Cerebellar cortex (tissue), 1 donor: ENCODE measurements at regions not wholly inside any gene's neighbourhood (a gene's known extent, or its start where the extent isn't known, plus 50 kb on each side); places are given as distances from the start of the nearest gene placed in this dataset.

ENCODE experiments used
- DNase-seq: peaks from one replicate; pipeline ENCODE4 v3.0.0-alpha.2; 2015; ENCODE audit warnings: low spot score

- no peak for DNase-seq
Observed at GRCh38 chr10:4022473-4022872, 237.5 kb upstream of the KLF6 start.

- DNase-seq: no peak
Observed at GRCh38 chr10:4020631-4021030, 235.6 kb upstream of the KLF6 start.

GRCh38 chr10:4018054-4018511 lies 233.1 kb upstream of the KLF6 start:
- DNase-seq: no peak

- DNase-seq: no peak
Observed at GRCh38 chr10:4017336-4017735, 232.3 kb upstream of the KLF6 start.

GRCh38 chr10:4016214-4016740 lies 231.3 kb upstream of the KLF6 start:
- no peak for DNase-seq

- no peak for DNase-seq
Observed at GRCh38 chr10:4013651-4014121, 228.7 kb upstream of the KLF6 start.

GRCh38 chr10:4012848-4013247 lies 227.8 kb upstream of the KLF6 start:
- DNase-seq: no peak

- DNase-seq: no peak
Observed at GRCh38 chr10:4011136-4011812, 226.3 kb upstream of the KLF6 start.

- DNase-seq: no peak
Observed at GRCh38 chr10:4008676-4009382, 223.8 kb upstream of the KLF6 start.

- no peak for DNase-seq
Observed at GRCh38 chr10:4007771-4008170, 222.8 kb upstream of the KLF6 start.

- no peak for DNase-seq
Observed at GRCh38 chr10:4006858-4007257, 221.8 kb upstream of the KLF6 start.

GRCh38 chr10:4006051-4006450 lies 221.0 kb upstream of the KLF6 start:
- no peak for DNase-seq

- no peak for DNase-seq
Observed at GRCh38 chr10:4004990-4005389, 220.0 kb upstream of the KLF6 start.

- no peak for DNase-seq
Observed at GRCh38 chr10:4004144-4004543, 219.1 kb upstream of the KLF6 start.

- DNase-seq: no peak
Observed at GRCh38 chr10:4003348-4003973, 218.5 kb upstream of the KLF6 start.

- no peak for DNase-seq
Observed at GRCh38 chr10:4001811-4002210, 216.8 kb upstream of the KLF6 start.

GRCh38 chr10:3999642-4000041 lies 214.6 kb upstream of the KLF6 start:
- DNase-seq: no peak

- DNase-seq: no peak
Observed at GRCh38 chr10:3996697-3997096, 211.7 kb upstream of the KLF6 start.

- peak; percentile 49 for DNase-seq
Observed at GRCh38 chr10:3995302-3996210, 210.5 kb upstream of the KLF6 start.

- no peak for DNase-seq
Observed at GRCh38 chr10:3992382-3993178, 207.6 kb upstream of the KLF6 start.

- DNase-seq: no peak
Observed at GRCh38 chr10:3990307-3990706, 205.3 kb upstream of the KLF6 start.
